ENCODE measurements at regions not wholly inside any gene's neighbourhood (a gene's known extent, or its start where the extent isn't known, plus 50 kb on each side); places are given as distances from the start of the nearest gene placed in this dataset.

DNA sequence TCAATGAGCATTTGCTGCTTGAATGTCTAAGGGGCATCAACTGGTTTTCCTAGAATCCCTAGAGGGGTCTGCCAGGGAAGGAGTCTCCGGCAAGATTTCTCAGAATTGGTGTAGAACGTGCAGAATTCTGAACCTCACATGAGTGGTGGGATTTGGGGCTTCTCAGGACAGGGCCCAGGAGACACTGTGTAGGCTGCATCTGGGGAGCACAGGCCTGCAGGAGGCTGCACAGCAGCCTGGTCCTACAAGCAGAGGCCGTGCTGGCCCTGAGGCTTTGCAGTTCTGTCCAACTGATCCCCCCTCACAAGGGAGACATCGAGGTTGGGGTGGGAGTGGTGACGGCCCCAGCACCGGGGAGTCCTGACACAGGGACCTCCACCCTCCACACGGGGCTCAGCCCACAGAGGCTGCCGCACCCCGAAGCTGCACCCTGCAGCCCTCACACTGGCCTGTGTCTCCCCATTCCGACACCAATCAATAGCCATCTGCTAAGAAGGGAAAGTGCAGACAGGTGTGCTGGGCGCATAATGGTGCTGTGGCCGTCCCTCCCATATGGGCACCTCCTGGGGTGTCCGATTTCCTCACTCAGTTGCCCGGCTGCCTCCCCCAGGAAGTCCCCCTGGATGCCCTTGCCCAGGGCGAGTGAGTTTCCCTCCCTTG lies 688.1 kb downstream of the BRD1 start:
- H3K36me3 Mint-ChIP-seq = no peaks in the 10 kb centered on the region
- no peak overlapping the region for H3K27ac Mint-ChIP-seq
- no peak for DNase-seq
- whole genome bisulfite sequencing (ENCODE audit: insufficient coverage) = 71% methylated on average over 6 of the region's 15 CpGs
- H3K9me3 ChIP-seq = no peaks in the 10 kb centered on the region
- H3K4me3 Mint-ChIP-seq = no peak overlapping the region
- no peak for ATAC-seq (replicated peaks in 1 of 4)
- H3K9me3 Mint-ChIP-seq = peaks cover 0 to 5% (median 0%) of the 10 kb centered on the region in 3 donors
- POLR2A ChIA-PET = no interaction called here
- H3K27me3 ChIP-seq (replicated peaks in 1 of 2; ENCODE audit: control insufficient read depth in 2 of 2, extremely low read depth in 1 of 2, insufficient read depth in 2 of 2, low read length in 1 of 2) = peaks cover 0 to 37% of the 10 kb centered on the region in 2 experiments
- H3K27ac ChIP-seq (ENCODE audit: low read length) = no peak overlapping the region
- no peaks in the 10 kb centered on the region for H3K36me3 ChIP-seq (ENCODE audit: control insufficient read depth in 2 of 2, extremely low read depth in 1 of 2, insufficient read depth in 1 of 2, low read length in 1 of 2)
- H3K4me1 Mint-ChIP-seq = no peaks in the 10 kb centered on the region
- peaks cover 39 to 44% of the 10 kb centered on the region in 2 donors for H3K27me3 Mint-ChIP-seq
- CTCF ChIA-PET = no interaction called here
- H3K4me1 ChIP-seq (ENCODE audit: control insufficient read depth in 1 of 2, extremely low read depth in 1 of 2, insufficient read depth in 2 of 2, low read length in 2 of 2) = no peaks in the 10 kb centered on the region
- H3K4me3 ChIP-seq (ENCODE audit: control insufficient read depth in 1 of 2, extremely low read depth in 1 of 2, low read length in 1 of 2) = no peak overlapping the region

DNA sequence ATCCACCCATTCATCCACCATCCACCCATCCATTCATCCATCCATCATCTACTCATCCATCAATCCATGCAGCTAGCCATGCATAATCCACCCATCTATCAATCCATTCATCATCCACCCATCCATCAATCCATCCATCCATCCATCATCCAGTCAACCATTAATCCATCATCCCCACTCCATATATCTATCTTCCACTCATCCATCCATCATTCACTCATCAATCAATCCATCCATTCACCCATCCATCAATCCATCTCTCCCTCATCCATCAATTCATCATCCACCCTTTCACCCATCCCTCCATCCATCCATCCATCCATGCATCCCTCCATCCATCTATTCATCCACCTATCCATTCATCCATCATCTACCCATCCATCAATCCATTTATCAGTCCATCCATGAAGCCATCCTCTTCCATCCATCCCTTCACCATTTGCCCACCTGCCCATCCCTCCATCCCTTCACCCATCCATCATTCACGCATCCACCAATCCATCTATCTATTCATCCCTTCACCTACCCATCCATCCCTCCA lies 689.4 kb downstream of the BRD1 start:
- POLR2A ChIA-PET = no interaction called here
- CTCF ChIA-PET = no interaction called here
- Histone ChIP-seq H3K27ac (ENCODE audit: low read length) (no peak overlapping the region), H3K36me3 (ENCODE audit: control insufficient read depth in 2 of 2, extremely low read depth in 1 of 2, insufficient read depth in 1 of 2, low read length in 1 of 2) (no peaks in the 10 kb centered on the region), H3K27me3 (replicated peaks in 1 of 2; ENCODE audit: control insufficient read depth in 2 of 2, extremely low read depth in 1 of 2, insufficient read depth in 2 of 2, low read length in 1 of 2) (peaks cover 0 to 47% of the 10 kb centered on the region in 2 experiments), H3K4me1 (ENCODE audit: control insufficient read depth in 1 of 2, extremely low read depth in 1 of 2, insufficient read depth in 2 of 2, low read length in 2 of 2) (no peaks in the 10 kb centered on the region), H3K4me3 (ENCODE audit: control insufficient read depth in 1 of 2, extremely low read depth in 1 of 2, low read length in 1 of 2) (no peak overlapping the region), H3K9me3 (no peaks in the 10 kb centered on the region)
- no peak for DNase-seq
- H3K4me1 Mint-ChIP-seq = no peaks in the 10 kb centered on the region
- H3K27ac Mint-ChIP-seq = no peak overlapping the region
- no peaks in the 10 kb centered on the region for H3K36me3 Mint-ChIP-seq
- H3K9me3 Mint-ChIP-seq = peaks cover 0 to 5% (median 0%) of the 10 kb centered on the region in 3 donors
- 90% methylated on average over 1 of the region's 1 CpG for WGBS (ENCODE audit: insufficient coverage)
- no peak for ATAC-seq (replicated peaks in 1 of 4)
- H3K27me3 Mint-ChIP-seq = peaks cover 44 to 50% of the 10 kb centered on the region in 2 donors
- H3K4me3 Mint-ChIP-seq = no peak overlapping the region

DNA sequence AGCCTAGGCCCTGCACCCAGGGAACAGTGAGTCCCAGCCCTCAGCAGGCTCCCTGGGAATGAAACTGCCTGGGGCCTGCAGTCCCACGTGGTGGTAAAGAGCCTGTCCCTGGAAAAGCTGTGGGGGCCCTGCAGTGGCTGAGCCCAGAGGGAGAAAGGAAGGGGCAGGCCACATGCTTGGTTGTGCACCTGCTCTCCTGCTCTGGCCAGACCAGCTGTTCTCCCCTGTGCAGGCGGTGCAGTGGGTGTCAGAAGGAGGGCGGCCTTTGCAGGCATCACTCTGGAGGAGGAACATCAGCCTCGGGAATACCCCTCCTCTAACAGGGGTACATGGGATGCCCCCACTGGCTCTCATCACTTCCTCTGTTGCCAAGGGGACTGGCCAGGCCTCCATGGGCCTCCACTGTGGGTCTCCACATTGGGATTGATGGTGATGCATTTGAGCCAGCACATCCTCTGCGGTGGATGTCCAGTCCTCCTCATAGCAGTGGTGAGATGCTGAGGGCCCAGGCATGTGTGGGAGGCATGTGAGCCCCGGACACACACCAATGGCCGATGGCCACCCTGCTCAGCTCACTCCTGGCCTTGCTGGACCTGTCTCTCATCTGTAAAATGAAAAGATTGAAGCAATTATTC lies 690.4 kb downstream of the BRD1 start:
- H3K27me3 Mint-ChIP-seq = peaks cover 48 to 57% of the 10 kb centered on the region in 2 donors
- 50% methylated on average over 4 of the region's 7 CpGs for WGBS (ENCODE audit: insufficient coverage)
- no peaks in the 10 kb centered on the region for H3K4me1 Mint-ChIP-seq
- ChIA-PET CTCF (no interaction called here), POLR2A (no interaction called here)
- H3K36me3 ChIP-seq (ENCODE audit: control insufficient read depth in 2 of 2, extremely low read depth in 1 of 2, insufficient read depth in 1 of 2, low read length in 1 of 2) = no peaks in the 10 kb centered on the region
- no peaks in the 10 kb centered on the region for H3K36me3 Mint-ChIP-seq
- H3K9me3 ChIP-seq = no peaks in the 10 kb centered on the region
- DNase-seq = no peak
- no peak for ATAC-seq (replicated peaks in 1 of 4)
- no peak overlapping the region for H3K27ac Mint-ChIP-seq
- H3K4me3 ChIP-seq (ENCODE audit: control insufficient read depth in 1 of 2, extremely low read depth in 1 of 2, low read length in 1 of 2) = no peak overlapping the region
- no peak overlapping the region for H3K4me3 Mint-ChIP-seq
- H3K27me3 ChIP-seq (replicated peaks in 1 of 2; ENCODE audit: control insufficient read depth in 2 of 2, extremely low read depth in 1 of 2, insufficient read depth in 2 of 2, low read length in 1 of 2) = peaks cover 0 to 43% of the 10 kb centered on the region in 2 experiments
- peaks cover 0 to 5% (median 0%) of the 10 kb centered on the region in 3 donors for H3K9me3 Mint-ChIP-seq
- H3K4me1 ChIP-seq (ENCODE audit: control insufficient read depth in 1 of 2, extremely low read depth in 1 of 2, insufficient read depth in 2 of 2, low read length in 2 of 2) = no peaks in the 10 kb centered on the region
- H3K27ac ChIP-seq (ENCODE audit: low read length) = no peak overlapping the region

DNA sequence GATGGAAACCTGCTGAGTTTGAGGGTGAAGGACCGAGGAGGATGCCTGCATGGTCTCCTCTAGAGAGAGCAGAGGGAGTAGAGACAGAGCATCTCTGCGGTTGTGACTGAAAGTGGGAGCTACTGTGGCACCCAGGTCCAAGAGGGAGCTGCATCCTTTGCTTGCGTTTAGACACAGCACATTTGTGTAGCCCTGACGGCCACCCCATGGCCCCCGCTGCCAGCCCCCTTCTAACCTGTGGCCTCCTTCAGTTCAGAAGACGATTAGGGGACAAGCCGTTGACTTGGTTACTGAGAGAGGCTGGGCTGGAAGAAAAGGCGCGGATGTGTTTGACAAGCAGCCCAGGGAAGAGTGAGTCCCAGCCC lies 690.9 kb downstream of the BRD1 start:
- peaks cover 0 to 5% (median 0%) of the 10 kb centered on the region in 3 donors for H3K9me3 Mint-ChIP-seq
- no peaks in the 10 kb centered on the region for H3K4me1 Mint-ChIP-seq
- ATAC-seq (replicated peaks in 1 of 4) = no peak
- H3K4me1 ChIP-seq (ENCODE audit: control insufficient read depth in 1 of 2, extremely low read depth in 1 of 2, insufficient read depth in 2 of 2, low read length in 2 of 2) = no peaks in the 10 kb centered on the region
- no peaks in the 10 kb centered on the region for H3K36me3 Mint-ChIP-seq
- no peak overlapping the region for H3K4me3 Mint-ChIP-seq
- H3K9me3 ChIP-seq = no peaks in the 10 kb centered on the region
- H3K27me3 ChIP-seq (replicated peaks in 1 of 2; ENCODE audit: control insufficient read depth in 2 of 2, extremely low read depth in 1 of 2, insufficient read depth in 2 of 2, low read length in 1 of 2) = peaks cover 0 to 40% of the 10 kb centered on the region in 2 experiments
- CTCF ChIA-PET = no interaction called here
- peaks cover 47 to 57% of the 10 kb centered on the region in 2 donors for H3K27me3 Mint-ChIP-seq
- POLR2A ChIA-PET = no interaction called here
- no peak overlapping the region for H3K4me3 ChIP-seq (ENCODE audit: control insufficient read depth in 1 of 2, extremely low read depth in 1 of 2, low read length in 1 of 2)
- H3K27ac Mint-ChIP-seq = no peak overlapping the region
- 88% methylated on average over 9 of the region's 9 CpGs for WGBS (ENCODE audit: insufficient coverage)
- no peak for DNase-seq
- no peaks in the 10 kb centered on the region for H3K36me3 ChIP-seq (ENCODE audit: control insufficient read depth in 2 of 2, extremely low read depth in 1 of 2, insufficient read depth in 1 of 2, low read length in 1 of 2)
- H3K27ac ChIP-seq (ENCODE audit: low read length) = no peak overlapping the region

DNA sequence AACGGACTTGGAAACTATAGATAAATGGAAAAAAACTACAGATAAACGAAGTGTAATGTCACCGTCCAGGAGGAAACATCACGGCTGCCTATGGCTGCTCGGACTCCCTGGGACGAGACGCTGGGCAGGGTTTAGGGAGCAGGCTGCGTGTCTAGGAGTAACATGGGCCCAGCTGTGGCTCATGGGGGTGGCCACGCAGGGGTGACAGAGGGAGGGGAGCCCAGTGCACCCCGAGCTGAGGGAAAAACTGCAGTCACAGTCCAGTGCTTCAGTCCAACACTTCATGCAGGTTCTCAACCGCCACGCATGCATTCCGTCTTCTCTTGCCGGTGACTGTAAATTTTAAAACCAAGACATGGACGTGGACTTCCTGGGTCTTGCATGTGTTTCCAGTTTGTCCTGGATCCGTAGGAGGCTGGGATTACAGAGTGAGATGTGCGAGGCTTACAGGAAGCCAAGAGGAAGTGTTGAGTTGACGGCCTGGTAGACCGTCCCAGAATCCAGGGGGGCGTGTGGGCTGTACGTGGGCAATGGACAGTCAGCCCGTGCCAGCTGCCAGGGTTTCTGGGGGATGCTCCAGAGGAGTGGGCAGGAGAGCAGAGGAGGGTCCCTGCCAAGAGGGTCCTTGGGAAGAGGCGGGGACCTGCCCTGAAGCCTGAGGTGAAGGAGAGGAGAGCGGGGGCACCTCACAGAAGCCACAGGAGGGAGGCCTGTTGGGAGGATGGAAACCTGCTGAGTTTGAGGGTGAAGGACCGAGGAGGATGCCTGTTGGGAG lies 691.4 kb downstream of the BRD1 start:
- Histone ChIP-seq H3K27me3 (replicated peaks in 1 of 2; ENCODE audit: control insufficient read depth in 2 of 2, extremely low read depth in 1 of 2, insufficient read depth in 2 of 2, low read length in 1 of 2) (peaks cover 0 to 41% of the 10 kb centered on the region in 2 experiments), H3K36me3 (ENCODE audit: control insufficient read depth in 2 of 2, extremely low read depth in 1 of 2, insufficient read depth in 1 of 2, low read length in 1 of 2) (no peaks in the 10 kb centered on the region), H3K27ac (ENCODE audit: low read length) (no peak overlapping the region), H3K4me1 (ENCODE audit: control insufficient read depth in 1 of 2, extremely low read depth in 1 of 2, insufficient read depth in 2 of 2, low read length in 2 of 2) (no peaks in the 10 kb centered on the region), H3K9me3 (no peaks in the 10 kb centered on the region), H3K4me3 (ENCODE audit: control insufficient read depth in 1 of 2, extremely low read depth in 1 of 2, low read length in 1 of 2) (no peak overlapping the region)
- no peak for ATAC-seq (replicated peaks in 1 of 4)
- Mint-ChIP-seq H3K27me3 (peaks cover 42 to 51% of the 10 kb centered on the region in 2 donors), H3K9me3 (peaks cover 0 to 5% (median 0%) of the 10 kb centered on the region in 3 donors), H3K4me1 (no peaks in the 10 kb centered on the region), H3K4me3 (no peak overlapping the region), H3K27ac (no peak overlapping the region), H3K36me3 (no peaks in the 10 kb centered on the region)
- 65% methylated on average over 23 of the region's 25 CpGs for WGBS (ENCODE audit: insufficient coverage)
- ChIA-PET CTCF (no interaction called here), POLR2A (no interaction called here)
- no peak for DNase-seq

DNA sequence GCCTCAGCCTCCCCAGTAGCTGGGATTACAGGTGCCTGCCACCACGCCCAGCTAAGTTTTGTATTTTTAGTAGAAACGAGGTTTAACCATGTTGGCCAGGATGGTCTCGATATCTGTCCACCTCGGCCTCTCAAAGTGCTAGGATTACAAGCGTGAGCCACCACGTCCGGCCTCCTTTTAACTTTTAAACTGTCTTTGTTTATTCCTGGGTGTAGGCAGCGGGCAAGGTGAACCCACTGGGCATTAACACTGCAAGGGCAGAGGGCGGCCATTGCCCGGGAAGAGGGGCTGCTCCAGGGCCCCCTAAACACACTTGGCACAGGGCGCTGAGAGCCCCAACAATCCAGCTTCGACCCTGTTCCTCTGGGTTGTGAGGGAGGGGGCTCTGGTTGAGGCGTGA lies 693.6 kb downstream of the BRD1 start:
- no peak for ATAC-seq (replicated peaks in 1 of 4)
- no peak overlapping the region for H3K4me3 Mint-ChIP-seq
- ChIA-PET CTCF (no interaction called here), POLR2A (no interaction called here)
- no peaks in the 10 kb centered on the region for H3K4me1 Mint-ChIP-seq
- Histone ChIP-seq H3K36me3 (ENCODE audit: control insufficient read depth in 2 of 2, extremely low read depth in 1 of 2, insufficient read depth in 1 of 2, low read length in 1 of 2) (no peaks in the 10 kb centered on the region), H3K4me1 (ENCODE audit: control insufficient read depth in 1 of 2, extremely low read depth in 1 of 2, insufficient read depth in 2 of 2, low read length in 2 of 2) (no peaks in the 10 kb centered on the region), H3K4me3 (ENCODE audit: control insufficient read depth in 1 of 2, extremely low read depth in 1 of 2, low read length in 1 of 2) (no peak overlapping the region), H3K9me3 (no peaks in the 10 kb centered on the region), H3K27me3 (replicated peaks in 1 of 2; ENCODE audit: control insufficient read depth in 2 of 2, extremely low read depth in 1 of 2, insufficient read depth in 2 of 2, low read length in 1 of 2) (peaks cover 0 to 30% of the 10 kb centered on the region in 2 experiments), H3K27ac (ENCODE audit: low read length) (no peak overlapping the region)
- WGBS (ENCODE audit: insufficient coverage) = 93% methylated on average over 5 of the region's 13 CpGs
- H3K27ac Mint-ChIP-seq = no peak overlapping the region
- peaks cover 0 to 5% (median 0%) of the 10 kb centered on the region in 3 donors for H3K9me3 Mint-ChIP-seq
- no peak for DNase-seq
- H3K36me3 Mint-ChIP-seq = no peaks in the 10 kb centered on the region
- peaks cover 38 to 43% of the 10 kb centered on the region in 2 donors for H3K27me3 Mint-ChIP-seq

Data from T-cell (primary cell).